ENCODE measurements at regions not wholly inside any gene's neighbourhood (a gene's known extent, or its start where the extent isn't known, plus 50 kb on each side); places are given as distances from the start of the nearest gene placed in this dataset.

DNA sequence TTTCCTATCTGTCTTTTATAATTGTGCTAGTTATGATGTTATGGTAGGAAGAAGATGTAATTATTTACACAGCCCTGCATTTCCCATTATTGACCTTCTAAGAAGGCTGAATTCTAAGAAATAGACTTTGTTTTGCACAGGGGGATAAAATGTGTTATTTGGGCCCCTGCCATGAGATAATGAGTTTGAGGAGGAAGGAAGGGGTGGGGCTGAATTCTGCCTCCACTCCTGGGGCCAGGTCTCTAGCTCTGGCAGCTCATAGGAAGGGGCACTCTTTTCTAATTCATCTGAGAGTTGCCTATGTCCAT lies 69.2 kb upstream of the GOLGA8B start:
- intact Hi-C loops (cut with micrococcal nuclease) = no loop called here
- Mint-ChIP-seq H3K27me3 (peaks cover 13% of the 10 kb centered on the region), H3K27ac (no peak overlapping the region), H3K4me1 (ENCODE audit: low read depth) (peaks cover 2% of the 10 kb centered on the region), H3K9me3 (no peaks in the 10 kb centered on the region), H3K36me3 (ENCODE audit: low read depth) (no peaks in the 10 kb centered on the region), H3K4me3 (no peak overlapping the region)
- ChIA-PET POLR2A (no interaction called here), CTCF (no interaction called here)
- TF ChIP-seq, protein P1, sequence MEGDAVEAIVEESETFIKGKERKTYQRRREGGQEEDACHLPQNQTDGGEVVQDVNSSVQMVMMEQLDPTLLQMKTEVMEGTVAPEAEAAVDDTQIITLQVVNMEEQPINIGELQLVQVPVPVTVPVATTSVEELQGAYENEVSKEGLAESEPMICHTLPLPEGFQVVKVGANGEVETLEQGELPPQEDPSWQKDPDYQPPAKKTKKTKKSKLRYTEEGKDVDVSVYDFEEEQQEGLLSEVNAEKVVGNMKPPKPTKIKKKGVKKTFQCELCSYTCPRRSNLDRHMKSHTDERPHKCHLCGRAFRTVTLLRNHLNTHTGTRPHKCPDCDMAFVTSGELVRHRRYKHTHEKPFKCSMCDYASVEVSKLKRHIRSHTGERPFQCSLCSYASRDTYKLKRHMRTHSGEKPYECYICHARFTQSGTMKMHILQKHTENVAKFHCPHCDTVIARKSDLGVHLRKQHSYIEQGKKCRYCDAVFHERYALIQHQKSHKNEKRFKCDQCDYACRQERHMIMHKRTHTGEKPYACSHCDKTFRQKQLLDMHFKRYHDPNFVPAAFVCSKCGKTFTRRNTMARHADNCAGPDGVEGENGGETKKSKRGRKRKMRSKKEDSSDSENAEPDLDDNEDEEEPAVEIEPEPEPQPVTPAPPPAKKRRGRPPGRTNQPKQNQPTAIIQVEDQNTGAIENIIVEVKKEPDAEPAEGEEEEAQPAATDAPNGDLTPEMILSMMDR (IDR thresholded peaks at IDR 0.05) = no peak
- ATAC-seq (no peak), DNase-seq (no peak)

DNA sequence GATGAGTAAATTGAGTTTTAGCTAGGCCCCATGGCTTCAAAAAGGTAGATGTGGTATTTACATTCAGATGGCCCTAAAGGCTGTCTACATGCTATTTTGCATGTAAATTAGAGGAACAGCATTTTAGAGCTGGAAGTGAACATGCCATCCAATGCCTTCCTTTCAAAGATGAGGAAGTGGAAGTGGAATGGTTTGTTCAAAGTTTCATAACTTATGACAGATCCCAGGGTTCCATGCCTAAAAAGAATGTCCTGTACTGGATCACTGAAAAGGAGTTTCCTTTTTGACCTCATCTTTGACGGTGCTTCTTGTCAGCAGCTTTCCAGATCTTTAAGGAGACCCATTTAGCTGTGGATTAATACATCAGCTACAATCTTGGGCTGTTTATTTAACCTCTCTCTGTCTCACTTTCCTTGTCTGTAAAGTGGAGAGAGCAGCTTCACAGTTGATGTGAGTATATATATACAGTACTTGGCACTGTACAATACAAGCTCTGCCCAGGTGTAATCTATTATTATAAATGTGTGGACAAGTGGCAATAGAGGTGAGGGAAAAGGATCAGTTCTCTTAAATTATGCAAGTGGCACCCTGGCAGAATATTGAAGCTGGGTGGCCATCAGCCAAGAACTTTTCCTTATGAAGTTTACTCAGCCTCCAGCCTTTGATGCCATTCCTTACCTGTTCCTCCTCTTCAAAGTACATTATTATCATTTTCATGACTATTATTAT lies 68.7 kb upstream of the GOLGA8B start:
- Mint-ChIP-seq H3K4me3 (no peak overlapping the region), H3K36me3 (ENCODE audit: low read depth) (no peaks in the 10 kb centered on the region), H3K9me3 (no peaks in the 10 kb centered on the region), H3K4me1 (ENCODE audit: low read depth) (peaks cover 2% of the 10 kb centered on the region), H3K27ac (no peak overlapping the region), H3K27me3 (peaks cover 10% of the 10 kb centered on the region)
- DNase-seq (no peak), ATAC-seq (no peak)
- TF ChIP-seq, protein P1 (IDR thresholded peaks at IDR 0.05) = no peak
- ChIA-PET CTCF (no interaction called here), POLR2A (no interaction called here)
- intact Hi-C loops (cut with micrococcal nuclease) = no loop called here

DNA sequence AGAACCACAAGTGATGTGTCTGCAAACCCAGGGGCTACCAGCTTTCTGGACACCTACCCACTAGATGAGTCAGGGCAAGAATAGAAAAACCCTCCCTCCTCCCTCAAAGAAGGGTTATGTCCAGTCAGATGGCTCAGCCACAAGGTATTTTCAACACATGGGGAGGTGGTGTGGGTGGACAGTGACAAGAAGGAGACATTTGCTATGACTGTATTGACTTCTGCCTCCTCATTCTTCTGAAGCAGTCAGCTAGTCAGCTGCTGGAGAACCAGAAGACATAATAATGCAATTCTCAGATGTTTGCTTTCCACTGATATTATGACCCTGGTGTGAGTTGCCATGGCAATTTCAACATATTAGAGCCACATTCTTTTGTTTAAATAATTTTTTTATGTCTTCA lies 66.7 kb upstream of the GOLGA8B start:
- H3K4me1 Mint-ChIP-seq (ENCODE audit: low read depth) = peaks cover 2% of the 10 kb centered on the region
- no peaks in the 10 kb centered on the region for H3K9me3 Mint-ChIP-seq
- no peaks in the 10 kb centered on the region for H3K36me3 Mint-ChIP-seq (ENCODE audit: low read depth)
- POLR2A ChIA-PET = no interaction called here
- H3K27ac Mint-ChIP-seq = no peak overlapping the region
- H3K27me3 Mint-ChIP-seq = peaks cover 5% of the 10 kb centered on the region
- ATAC-seq (no peak), DNase-seq (peak; percentile 6)
- no peak overlapping the region for H3K4me3 Mint-ChIP-seq
- CTCF ChIA-PET = no interaction called here
- intact Hi-C loops (cut with micrococcal nuclease) = no loop called here
- TF ChIP-seq, protein P1 (IDR thresholded peaks at IDR 0.05) = no peak

DNA sequence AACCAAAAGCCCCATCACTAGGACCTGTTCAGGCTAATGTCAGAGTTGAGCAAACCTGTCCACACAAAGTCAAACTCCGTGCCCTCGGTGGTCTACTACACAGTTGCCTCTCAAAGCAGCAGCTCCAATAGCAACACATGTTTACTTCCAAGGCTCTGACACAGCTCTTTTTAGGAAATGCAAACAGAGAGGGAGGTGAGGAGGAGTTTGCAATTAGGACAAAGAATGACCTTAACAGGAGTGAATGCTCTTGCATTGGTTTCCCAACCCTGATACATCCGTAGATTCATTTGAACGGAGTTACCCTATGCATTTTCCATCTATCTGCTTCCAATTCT lies 64.8 kb upstream of the GOLGA8B start:
- CTCF ChIA-PET = no interaction called here
- no peak for ATAC-seq
- POLR2A ChIA-PET = interaction anchor here (0.9 kb wide), 1 partner anchor 15 kb away, joined by 3 read pairs; no protein-coding TSS in a partner anchor
- H3K9me3 Mint-ChIP-seq = no peaks in the 10 kb centered on the region
- TF ChIP-seq, protein P1 (IDR thresholded peaks at IDR 0.05) = no peak
- DNase-seq = no peak
- peaks cover 2% of the 10 kb centered on the region for H3K4me1 Mint-ChIP-seq (ENCODE audit: low read depth)
- peaks cover 4% of the 10 kb centered on the region for H3K27me3 Mint-ChIP-seq
- H3K36me3 Mint-ChIP-seq (ENCODE audit: low read depth) = no peaks in the 10 kb centered on the region
- no peak overlapping the region for H3K27ac Mint-ChIP-seq
- H3K4me3 Mint-ChIP-seq = no peak overlapping the region
- intact Hi-C loops (cut with micrococcal nuclease) = no loop called here

DNA sequence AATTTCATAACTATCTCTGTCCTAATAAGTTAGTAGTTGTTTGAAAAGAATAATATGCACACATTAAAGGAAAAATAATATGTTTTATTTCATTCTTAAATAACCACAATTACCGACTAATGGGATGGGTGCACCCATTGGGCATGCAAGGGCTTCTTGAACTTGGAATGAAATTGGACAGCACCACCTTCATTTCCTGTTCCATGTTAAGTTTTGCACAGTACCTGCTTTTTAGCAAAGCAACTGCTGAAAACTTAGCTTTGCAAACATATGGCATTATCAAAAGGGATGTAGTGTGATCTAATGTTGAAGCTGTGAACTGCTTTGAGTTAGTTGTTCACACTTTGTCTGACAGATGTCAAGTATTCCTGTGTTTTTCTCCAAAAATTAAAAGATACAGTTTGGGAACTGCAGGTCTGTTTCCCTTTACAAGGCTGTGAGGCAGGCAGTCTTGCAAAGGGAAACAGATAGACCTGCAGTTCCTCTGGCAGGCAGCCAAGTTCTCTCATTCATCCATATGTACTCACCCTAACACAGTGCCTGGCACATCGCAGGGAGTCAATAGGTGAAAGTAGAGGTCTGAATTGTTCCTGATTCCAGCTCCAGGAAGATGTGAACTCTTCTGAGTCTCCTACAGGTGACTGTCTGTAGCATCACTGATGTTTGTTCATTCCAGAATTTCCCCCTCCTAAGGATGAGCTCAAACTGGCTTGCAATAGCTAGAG lies 64.3 kb upstream of the GOLGA8B start:
- Mint-ChIP-seq H3K4me3 (no peak overlapping the region), H3K9me3 (no peaks in the 10 kb centered on the region), H3K4me1 (ENCODE audit: low read depth) (peaks cover 2% of the 10 kb centered on the region), H3K27ac (no peak overlapping the region), H3K27me3 (peaks cover 4% of the 10 kb centered on the region), H3K36me3 (ENCODE audit: low read depth) (no peaks in the 10 kb centered on the region)
- peak; percentile 2 for DNase-seq
- CTCF ChIA-PET = no interaction called here
- intact Hi-C loops (cut with micrococcal nuclease) = no loop called here
- TF ChIP-seq, protein P1 (IDR thresholded peaks at IDR 0.05) = no peak
- POLR2A ChIA-PET = interaction anchor here (0.9 kb wide), 1 partner anchor 16 kb away, joined by 3 read pairs; no protein-coding TSS in a partner anchor
- ATAC-seq = no peak
